ENCODE measurements at regions not wholly inside any gene's neighbourhood (a gene's known extent, or its start where the extent isn't known, plus 50 kb on each side); places are given as distances from the start of the nearest gene placed in this dataset.

GRCh38 chr7:68688416-68689086, 909.7 kb upstream of the AUTS2 start:
- Histone ChIP-seq H3K27me3 (replicated peaks; ENCODE audit: control insufficient read depth, insufficient read depth, low read length) (no peaks in the 10 kb centered on the region), H3K36me3 (ENCODE audit: control insufficient read depth, insufficient read depth, low read length) (no peaks in the 10 kb centered on the region), H3K4me3 (replicated peaks; ENCODE audit: low read depth, low read length) (no peak overlapping the region)
- DNase-seq (ENCODE audit: extremely low read depth, insufficient read length) = no peak
- TF ChIP-seq CTCF (IDR thresholded peaks at IDR 0.05; ENCODE audit: insufficient read depth, low read length, poor library complexity, severe bottlenecking) = no peak

- no peak for TF ChIP-seq CTCF (IDR thresholded peaks at IDR 0.05; ENCODE audit: insufficient read depth, low read length, poor library complexity, severe bottlenecking)
- no peaks in the 10 kb centered on the region for H3K27me3 ChIP-seq (replicated peaks; ENCODE audit: control insufficient read depth, insufficient read depth, low read length)
- no peaks in the 10 kb centered on the region for H3K36me3 ChIP-seq (ENCODE audit: control insufficient read depth, insufficient read depth, low read length)
- DNase-seq (ENCODE audit: extremely low read depth, insufficient read length) = no peak
- H3K4me3 ChIP-seq (replicated peaks; ENCODE audit: low read depth, low read length) = no peak overlapping the region
Observed at GRCh38 chr7:68689087-68689433, 909.2 kb upstream of the AUTS2 start.

- no peak for TF ChIP-seq CTCF (IDR thresholded peaks at IDR 0.05; ENCODE audit: insufficient read depth, low read length, poor library complexity, severe bottlenecking)
- Histone ChIP-seq H3K36me3 (ENCODE audit: control insufficient read depth, insufficient read depth, low read length) (no peaks in the 10 kb centered on the region), H3K27me3 (replicated peaks; ENCODE audit: control insufficient read depth, insufficient read depth, low read length) (no peaks in the 10 kb centered on the region), H3K4me3 (replicated peaks; ENCODE audit: low read depth, low read length) (no peak overlapping the region)
- no peak for DNase-seq (ENCODE audit: extremely low read depth, insufficient read length)
Observed at GRCh38 chr7:68691261-68692216, 906.7 kb upstream of the AUTS2 start.

GRCh38 chr7:68692511-68692910, 905.8 kb upstream of the AUTS2 start:
- Histone ChIP-seq H3K36me3 (ENCODE audit: control insufficient read depth, insufficient read depth, low read length) (no peaks in the 10 kb centered on the region), H3K27me3 (replicated peaks; ENCODE audit: control insufficient read depth, insufficient read depth, low read length) (no peaks in the 10 kb centered on the region), H3K4me3 (replicated peaks; ENCODE audit: low read depth, low read length) (no peak overlapping the region)
- no peak for DNase-seq (ENCODE audit: extremely low read depth, insufficient read length)
- no peak for TF ChIP-seq CTCF (IDR thresholded peaks at IDR 0.05; ENCODE audit: insufficient read depth, low read length, poor library complexity, severe bottlenecking)

- no peak overlapping the region for H3K4me3 ChIP-seq (replicated peaks; ENCODE audit: low read depth, low read length)
- no peaks in the 10 kb centered on the region for H3K36me3 ChIP-seq (ENCODE audit: control insufficient read depth, insufficient read depth, low read length)
- H3K27me3 ChIP-seq (replicated peaks; ENCODE audit: control insufficient read depth, insufficient read depth, low read length) = no peaks in the 10 kb centered on the region
- TF ChIP-seq CTCF (IDR thresholded peaks at IDR 0.05; ENCODE audit: insufficient read depth, low read length, poor library complexity, severe bottlenecking) = no peak
- DNase-seq (ENCODE audit: extremely low read depth, insufficient read length) = no peak
Observed at GRCh38 chr7:68694656-68695055, 903.6 kb upstream of the AUTS2 start.

All from GM06990 (cell line).